ENCODE measurements at regions not wholly inside any gene's neighbourhood (a gene's known extent, or its start where the extent isn't known, plus 50 kb on each side); places are given as distances from the start of the nearest gene placed in this dataset.

DNA sequence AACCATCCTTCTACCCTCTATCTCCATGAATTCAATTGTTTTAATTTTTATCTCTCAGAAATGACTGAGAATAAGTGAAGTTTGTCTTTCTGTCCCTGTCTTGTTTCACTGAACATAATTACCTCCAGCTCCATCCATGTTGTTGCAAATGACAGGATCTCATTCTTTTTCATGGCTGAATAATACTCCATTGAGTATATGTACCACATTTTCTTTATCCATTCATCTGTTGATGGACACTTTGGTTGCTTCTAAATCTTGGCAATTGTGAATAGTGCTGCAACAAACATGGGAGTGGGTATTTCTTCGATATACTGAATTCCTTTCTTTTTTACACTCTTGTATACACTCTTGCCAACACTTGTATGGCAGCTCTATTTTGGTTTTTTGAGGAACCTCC, 72.8 kb upstream of the COX20 start:
- CTCF ChIA-PET = no interaction called here
- POLR2A ChIA-PET = no interaction called here
- H3K27ac Mint-ChIP-seq = no peak overlapping the region
- TF ChIP-seq GTF2I (CRISPR knock-in tag; conservative IDR thresholded peaks at IDR 0.05) = 0 out of 2 replicates have a peak, but pooled peaks have one; percentile 56
- TF ChIP-seq, protein P1, sequence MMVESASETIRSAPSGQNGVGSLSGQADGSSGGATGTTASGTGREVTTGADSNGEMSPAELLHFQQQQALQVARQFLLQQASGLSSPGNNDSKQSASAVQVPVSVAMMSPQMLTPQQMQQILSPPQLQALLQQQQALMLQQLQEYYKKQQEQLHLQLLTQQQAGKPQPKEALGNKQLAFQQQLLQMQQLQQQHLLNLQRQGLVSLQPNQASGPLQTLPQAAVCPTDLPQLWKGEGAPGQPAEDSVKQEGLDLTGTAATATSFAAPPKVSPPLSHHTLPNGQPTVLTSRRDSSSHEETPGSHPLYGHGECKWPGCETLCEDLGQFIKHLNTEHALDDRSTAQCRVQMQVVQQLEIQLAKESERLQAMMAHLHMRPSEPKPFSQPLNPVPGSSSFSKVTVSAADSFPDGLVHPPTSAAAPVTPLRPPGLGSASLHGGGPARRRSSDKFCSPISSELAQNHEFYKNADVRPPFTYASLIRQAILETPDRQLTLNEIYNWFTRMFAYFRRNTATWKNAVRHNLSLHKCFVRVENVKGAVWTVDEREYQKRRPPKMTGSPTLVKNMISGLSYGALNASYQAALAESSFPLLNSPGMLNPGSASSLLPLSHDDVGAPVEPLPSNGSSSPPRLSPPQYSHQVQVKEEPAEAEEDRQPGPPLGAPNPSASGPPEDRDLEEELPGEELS (CRISPR knock-in tag; IDR thresholded peaks at IDR 0.05) = no peak
- no peak for TF ChIP-seq FOXP1 (CRISPR knock-in tag; IDR thresholded peaks at IDR 0.05; ENCODE audit: borderline replicate concordance)
- no peak for TF ChIP-seq PREB (CRISPR knock-in tag; IDR thresholded peaks at IDR 0.05; ENCODE audit: borderline replicate concordance)
- no peaks in the 10 kb centered on the region for H3K27me3 Mint-ChIP-seq (ENCODE audit: low read depth)
- peaks cover 10% of the 10 kb centered on the region for H3K9me3 Mint-ChIP-seq
- no peak overlapping the region for H3K4me3 Mint-ChIP-seq
- 0 out of 2 replicates have a peak, but pooled peaks cover 3% of the 10 kb centered on the region for H3K36me3 Mint-ChIP-seq
- no peak for DNase-seq (ENCODE audit: low spot score)
- peaks cover 24% of the 10 kb centered on the region for H3K4me1 Mint-ChIP-seq
- ATAC-seq = no peak

GRCh38 chr1:244768186-244768585, 67.3 kb upstream of the COX20 start:
- no peak overlapping the region; the same call in 1 of the 2 replicates for H3K27ac Mint-ChIP-seq
- H3K4me3 Mint-ChIP-seq = no peak overlapping the region
- no peaks in the 10 kb centered on the region for H3K36me3 Mint-ChIP-seq
- TF ChIP-seq CDX4 (CRISPR knock-in tag; IDR thresholded peaks at IDR 0.05; ENCODE audit: borderline replicate concordance) (no peak), ATF1 (CRISPR knock-in tag; IDR thresholded peaks at IDR 0.05) (no peak), CBFB (CRISPR knock-in tag; IDR thresholded peaks at IDR 0.05; ENCODE audit: low read depth) (no peak), AFF4 (CRISPR knock-in tag; IDR thresholded peaks at IDR 0.05; ENCODE audit: borderline replicate concordance) (no peak), ZNF317 (CRISPR knock-in tag; IDR thresholded peaks at IDR 0.05; ENCODE audit: borderline replicate concordance, low read depth) (no peak), ZNF263 (CRISPR knock-in tag; IDR thresholded peaks at IDR 0.05; ENCODE audit: low read depth) (no peak), NFATC4 (CRISPR knock-in tag; IDR thresholded peaks at IDR 0.05) (no peak), RELA (CRISPR knock-in tag; IDR thresholded peaks at IDR 0.05; ENCODE audit: borderline replicate concordance) (no peak), CREM (CRISPR knock-in tag; IDR thresholded peaks at IDR 0.05) (no peak), ESRRA (CRISPR knock-in tag; IDR thresholded peaks at IDR 0.05; ENCODE audit: borderline replicate concordance) (no peak), MLX (CRISPR knock-in tag; IDR thresholded peaks at IDR 0.05) (no peak), TEAD1 (CRISPR knock-in tag; IDR thresholded peaks at IDR 0.05) (no peak), SOX15 (CRISPR knock-in tag; IDR thresholded peaks at IDR 0.05) (no peak), KAT7 (CRISPR knock-in tag; IDR thresholded peaks at IDR 0.05; ENCODE audit: borderline replicate concordance) (no peak)
- TF ChIP-seq, protein P2, sequence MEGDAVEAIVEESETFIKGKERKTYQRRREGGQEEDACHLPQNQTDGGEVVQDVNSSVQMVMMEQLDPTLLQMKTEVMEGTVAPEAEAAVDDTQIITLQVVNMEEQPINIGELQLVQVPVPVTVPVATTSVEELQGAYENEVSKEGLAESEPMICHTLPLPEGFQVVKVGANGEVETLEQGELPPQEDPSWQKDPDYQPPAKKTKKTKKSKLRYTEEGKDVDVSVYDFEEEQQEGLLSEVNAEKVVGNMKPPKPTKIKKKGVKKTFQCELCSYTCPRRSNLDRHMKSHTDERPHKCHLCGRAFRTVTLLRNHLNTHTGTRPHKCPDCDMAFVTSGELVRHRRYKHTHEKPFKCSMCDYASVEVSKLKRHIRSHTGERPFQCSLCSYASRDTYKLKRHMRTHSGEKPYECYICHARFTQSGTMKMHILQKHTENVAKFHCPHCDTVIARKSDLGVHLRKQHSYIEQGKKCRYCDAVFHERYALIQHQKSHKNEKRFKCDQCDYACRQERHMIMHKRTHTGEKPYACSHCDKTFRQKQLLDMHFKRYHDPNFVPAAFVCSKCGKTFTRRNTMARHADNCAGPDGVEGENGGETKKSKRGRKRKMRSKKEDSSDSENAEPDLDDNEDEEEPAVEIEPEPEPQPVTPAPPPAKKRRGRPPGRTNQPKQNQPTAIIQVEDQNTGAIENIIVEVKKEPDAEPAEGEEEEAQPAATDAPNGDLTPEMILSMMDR (IDR thresholded peaks at IDR 0.05) = no peak
- peaks cover 2% of the 10 kb centered on the region for H3K27me3 Mint-ChIP-seq (ENCODE audit: low read depth)
- POLR2A ChIA-PET = no interaction called here
- DNase-seq (ENCODE audit: low spot score) = no peak
- H3K4me1 Mint-ChIP-seq = peaks cover 9% of the 10 kb centered on the region
- ATAC-seq = no peak
- peaks cover 5% of the 10 kb centered on the region; the same call in 1 of the 2 replicates for H3K9me3 Mint-ChIP-seq
- CTCF ChIA-PET = no interaction called here
